ENCODE measurements at regions not wholly inside any gene's neighbourhood (a gene's known extent, or its start where the extent isn't known, plus 50 kb on each side); places are given as distances from the start of the nearest gene placed in this dataset.

- intact Hi-C loops (cut with DNase I), result no loop called here
- no peak for ATAC-seq
- no peak for DNase-seq (ENCODE audit: missing footprints)
Observed at GRCh38 chr18:54100920-54101470, 123.5 kb downstream of the MBD2 start.

GRCh38 chr18:54100466-54100865, 124.0 kb downstream of the MBD2 start:
- ATAC-seq (no peak), DNase-seq (ENCODE audit: missing footprints) (no peak)
- intact Hi-C loops (cut with DNase I), result no loop called here

GRCh38 chr18:54094474-54094873, 130.0 kb downstream of the MBD2 start:
- intact Hi-C loops (cut with DNase I), result no loop called here
- ATAC-seq (no peak), DNase-seq (ENCODE audit: missing footprints) (no peak)

GRCh38 chr18:54090856-54091255, 133.6 kb downstream of the MBD2 start:
- ATAC-seq (no peak), DNase-seq (ENCODE audit: missing footprints) (no peak)
- intact Hi-C loops (cut with DNase I), result no loop called here

- no peak for DNase-seq (ENCODE audit: missing footprints)
- intact Hi-C loops (cut with DNase I), result no loop called here
- peak; percentile 84 for ATAC-seq
Observed at GRCh38 chr18:54089749-54090459, 134.6 kb downstream of the MBD2 start.

GRCh38 chr18:54086863-54087262, 137.6 kb downstream of the MBD2 start:
- no peak for DNase-seq (ENCODE audit: missing footprints)
- intact Hi-C loops (cut with DNase I), result no loop called here
- no peak for ATAC-seq

- DNase-seq (ENCODE audit: missing footprints), result no peak
- intact Hi-C loops (cut with DNase I), result no loop called here
- ATAC-seq, result no peak
Observed at GRCh38 chr18:54086046-54086802, 138.2 kb downstream of the MBD2 start.

GRCh38 chr18:54080858-54081257, 143.6 kb downstream of the MBD2 start:
- intact Hi-C loops (cut with DNase I), result no loop called here
- ATAC-seq (no peak), DNase-seq (ENCODE audit: missing footprints) (no peak)

- intact Hi-C loops (cut with DNase I), result no loop called here
- ATAC-seq, result no peak
- no peak for DNase-seq (ENCODE audit: missing footprints)
Observed at GRCh38 chr18:54076166-54076565, 148.3 kb downstream of the MBD2 start.

GRCh38 chr18:54075689-54076088, 148.8 kb downstream of the MBD2 start:
- ATAC-seq (no peak), DNase-seq (ENCODE audit: missing footprints) (no peak)
- intact Hi-C loops (cut with DNase I), result no loop called here

- ATAC-seq (no peak), DNase-seq (ENCODE audit: missing footprints) (no peak)
- intact Hi-C loops (cut with DNase I), result no loop called here
Observed at GRCh38 chr18:54069729-54070128, 154.7 kb downstream of the MBD2 start.

- intact Hi-C loops (cut with DNase I), result no loop called here
- DNase-seq (ENCODE audit: missing footprints), result no peak
- no peak for ATAC-seq
Observed at GRCh38 chr18:54060343-54061005, 164.0 kb downstream of the MBD2 start.

GRCh38 chr18:54052732-54053429, 171.6 kb downstream of the MBD2 start:
- ATAC-seq, result peak; percentile 16
- intact Hi-C loops (cut with DNase I), result no loop called here
- DNase-seq (ENCODE audit: missing footprints), result no peak

GRCh38 chr18:54052259-54052658, 172.2 kb downstream of the MBD2 start:
- ATAC-seq (no peak), DNase-seq (ENCODE audit: missing footprints) (no peak)
- intact Hi-C loops (cut with DNase I), result no loop called here

- intact Hi-C loops (cut with DNase I), result no loop called here
- ATAC-seq (no peak), DNase-seq (ENCODE audit: missing footprints) (no peak)
Observed at GRCh38 chr18:54043484-54044251, 180.8 kb downstream of the MBD2 start.

- no peak for DNase-seq (ENCODE audit: missing footprints)
- intact Hi-C loops (cut with DNase I), result no loop called here
- no peak for ATAC-seq
Observed at GRCh38 chr18:54035927-54036326, 188.5 kb downstream of the MBD2 start.

GRCh38 chr18:54033052-54033451, 191.4 kb downstream of the MBD2 start:
- intact Hi-C loops (cut with DNase I), result loop anchor here (5.0 kb wide), 1 partner anchor 126 kb away; no protein-coding TSS in a partner anchor
- ATAC-seq, result no peak

GRCh38 chr18:54032412-54032811, 192.1 kb downstream of the MBD2 start:
- ATAC-seq (no peak), DNase-seq (ENCODE audit: missing footprints) (no peak)
- intact Hi-C loops (cut with DNase I), result loop anchor here (5.0 kb wide), 1 partner anchor 125 kb away; no protein-coding TSS in a partner anchor

More at GRCh38 chr18:54033052-54033451, 191.4 kb downstream of the MBD2 start:
- no peak for DNase-seq (ENCODE audit: missing footprints)
